ENCODE measurements at regions not wholly inside any gene's neighbourhood (a gene's known extent, or its start where the extent isn't known, plus 50 kb on each side); places are given as distances from the start of the nearest gene placed in this dataset.

GRCh38 chr3:26252001-26252400 lies 370.6 kb upstream of the LRRC3B start:
- TF ChIP-seq EZH2 (IDR thresholded peaks at IDR 0.05; ENCODE audit: borderline replicate concordance, low read depth, low read length, severe bottlenecking): no peak
- TF ChIP-seq, protein P1, sequence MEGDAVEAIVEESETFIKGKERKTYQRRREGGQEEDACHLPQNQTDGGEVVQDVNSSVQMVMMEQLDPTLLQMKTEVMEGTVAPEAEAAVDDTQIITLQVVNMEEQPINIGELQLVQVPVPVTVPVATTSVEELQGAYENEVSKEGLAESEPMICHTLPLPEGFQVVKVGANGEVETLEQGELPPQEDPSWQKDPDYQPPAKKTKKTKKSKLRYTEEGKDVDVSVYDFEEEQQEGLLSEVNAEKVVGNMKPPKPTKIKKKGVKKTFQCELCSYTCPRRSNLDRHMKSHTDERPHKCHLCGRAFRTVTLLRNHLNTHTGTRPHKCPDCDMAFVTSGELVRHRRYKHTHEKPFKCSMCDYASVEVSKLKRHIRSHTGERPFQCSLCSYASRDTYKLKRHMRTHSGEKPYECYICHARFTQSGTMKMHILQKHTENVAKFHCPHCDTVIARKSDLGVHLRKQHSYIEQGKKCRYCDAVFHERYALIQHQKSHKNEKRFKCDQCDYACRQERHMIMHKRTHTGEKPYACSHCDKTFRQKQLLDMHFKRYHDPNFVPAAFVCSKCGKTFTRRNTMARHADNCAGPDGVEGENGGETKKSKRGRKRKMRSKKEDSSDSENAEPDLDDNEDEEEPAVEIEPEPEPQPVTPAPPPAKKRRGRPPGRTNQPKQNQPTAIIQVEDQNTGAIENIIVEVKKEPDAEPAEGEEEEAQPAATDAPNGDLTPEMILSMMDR (IDR thresholded peaks at IDR 0.05; ENCODE audit: borderline replicate concordance, extremely low read depth, low read length, poor library complexity, severe bottlenecking): no peak

All from DND-41 (cell line).